SU-DHL-6 (cell line): ENCODE measurements at regions not wholly inside any gene's neighbourhood (a gene's known extent, or its start where the extent isn't known, plus 50 kb on each side); places are given as distances from the start of the nearest gene placed in this dataset.

Source experiments
- H2AFZ ChIP-seq: fragments of 200-600 bp; sonication (generic); 2 replicates; pipeline ENCODE4 v1.6.1; 2014; ENCODE audit warnings: low read depth, mild to moderate bottlenecking, moderate library complexity, mixed read lengths, antibody characterized with exemption, low read length; ENCODE audit not compliant: severe bottlenecking
- H3F3A ChIP-seq: fragments of 200-600 bp; shearing (Covaris generic); 2 replicates; pipeline ENCODE4 v1.6.0; 2016; ENCODE audit warnings: antibody characterized with exemption, mild to moderate bottlenecking; ENCODE audit not compliant: insufficient read depth
- H3K27ac ChIP-seq: fragments of 200-600 bp; sonication (generic); 2 replicates; pipeline ENCODE4 v1.5.1; 2016; ENCODE audit warnings: low read depth, mild to moderate bottlenecking, low read length, moderate library complexity, mixed read lengths
- H3K27me3 ChIP-seq: fragments of 200-600 bp; sonication (generic), shearing (Covaris generic); 2 replicates; pipeline ENCODE4 v1.6.0; 2014; ENCODE audit warnings: mild to moderate bottlenecking, low read length
- H3K36me3 ChIP-seq: fragments of 200-600 bp; sonication (generic); 2 replicates; pipeline ENCODE4 v1.6.1; 2014; ENCODE audit warnings: mild to moderate bottlenecking, low read length, mixed read lengths
- H3K4me2 ChIP-seq: fragments of 300-600, 200-600 bp; shearing (Covaris generic), sonication (generic); 2 replicates; pipeline ENCODE4 v1.6.0; 2014; ENCODE audit warnings: low read length, low read depth, mild to moderate bottlenecking; ENCODE audit not compliant: poor library complexity, severe bottlenecking
- H3K4me3 ChIP-seq: fragments of 200-600 bp; sonication (generic); 2 replicates; pipeline ENCODE4 v1.5.1; 2014; ENCODE audit warnings: antibody characterized with exemption, low read length, mild to moderate bottlenecking, mixed read lengths; ENCODE audit not compliant: insufficient read depth, poor library complexity, severe bottlenecking
- H3K79me2 ChIP-seq: fragments of 200-600 bp; sonication (generic); 2 replicates; pipeline ENCODE4 v1.6.1; 2014; ENCODE audit warnings: mild to moderate bottlenecking, low read length, moderate library complexity; ENCODE audit not compliant: insufficient read depth
- H3K9ac ChIP-seq: fragments of 200-600 bp; sonication (generic); 2 replicates; pipeline ENCODE4 v1.7.0; 2014; ENCODE audit warnings: mild to moderate bottlenecking, low read length
- H3K9me2 ChIP-seq: fragments of 200-600 bp; sonication (generic); replicated peaks from 2 replicates; pipeline ENCODE4 v1.6.1; 2014; ENCODE audit warnings: low read length; ENCODE audit not compliant: insufficient read depth
- H3K9me3 ChIP-seq: fragments of 200-600 bp; sonication (generic); 2 replicates; pipeline ENCODE4 v1.6.1; 2014; ENCODE audit warnings: low read length, mixed read lengths; ENCODE audit not compliant: insufficient read depth
- H4K20me1 ChIP-seq: fragments of 200-600 bp; sonication (generic); 2 replicates; pipeline ENCODE4 v1.6.1; 2014; ENCODE audit warnings: low read depth, mild to moderate bottlenecking, antibody characterized with exemption, low read length, moderate library complexity, mixed read lengths
- CTCF ChIP-seq: fragments of 200-600 bp; sonication (generic); IDR thresholded peaks from one replicate; pipeline ENCODE4 v1.5.1; 2017; ENCODE audit warnings: antibody characterized with exemption, mild to moderate bottlenecking, low read length, moderate library complexity; ENCODE audit not compliant: insufficient read depth, poor library complexity, severe bottlenecking
- EZH2phosphoT487 ChIP-seq: fragments of 200-600 bp; sonication (generic), shearing (Covaris generic); conservative IDR thresholded peaks from 2 replicates; pipeline ENCODE4 v1.6.1; 2018; ENCODE audit warnings: mild to moderate bottlenecking, antibody characterized with exemption, low read length, moderate library complexity, mixed read lengths

GRCh38 chr15:95937128-95937528 is 393.4 kb upstream of the NR2F2 start:
- TF ChIP-seq EZH2phosphoT487 (no peak), CTCF (no peak)
- Histone ChIP-seq H3K9ac (no peak overlapping the region), H3K79me2 (no peaks in the 10 kb centered on the region), H3K27ac (no peak overlapping the region), H3K4me2 (no peak overlapping the region), H3K36me3 (no peaks in the 10 kb centered on the region), H3K9me3 (no peaks in the 10 kb centered on the region), H3K4me3 (no peak overlapping the region), H3K9me2 (no peaks in the 10 kb centered on the region), H4K20me1 (no peaks in the 10 kb centered on the region), H3K27me3 (no peaks in the 10 kb centered on the region), H3F3A (no peaks in the 10 kb centered on the region), H2AFZ (no peak overlapping the region)

DNA sequence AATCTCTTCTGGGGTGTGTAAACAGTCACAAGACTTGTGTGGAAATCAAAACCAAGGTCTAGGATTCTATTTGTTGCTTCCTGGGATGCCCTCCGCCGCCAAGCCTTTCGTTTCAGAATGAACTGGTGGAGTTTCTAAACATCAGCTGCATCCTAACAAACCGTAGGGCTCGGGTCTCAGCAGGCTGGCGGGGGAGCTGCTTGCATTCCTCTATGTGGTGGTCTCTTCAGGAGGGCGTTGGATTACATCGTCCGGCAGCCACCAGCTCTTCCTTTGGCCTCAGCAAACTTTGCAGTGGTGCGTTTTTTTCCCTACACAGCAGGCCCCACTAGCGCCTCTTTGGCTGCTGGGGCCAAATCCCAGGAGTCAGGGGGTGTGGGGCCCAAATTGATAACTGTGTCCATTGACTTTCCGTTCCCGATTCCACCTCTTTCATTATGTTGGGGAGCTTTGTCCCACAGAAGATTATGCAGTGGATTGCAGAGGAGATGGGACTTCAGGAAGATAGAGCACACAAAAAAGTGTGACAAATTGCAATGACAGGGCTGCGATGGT is 390.0 kb upstream of the NR2F2 start:
- no peak overlapping the region for H3K4me2 ChIP-seq
- H3K9me2 ChIP-seq, result no peaks in the 10 kb centered on the region
- H3K4me3 ChIP-seq, result no peak overlapping the region
- H3K9me3 ChIP-seq, result no peaks in the 10 kb centered on the region
- no peaks in the 10 kb centered on the region for H3K79me2 ChIP-seq
- H2AFZ ChIP-seq, result no peak overlapping the region
- no peak overlapping the region for H3K9ac ChIP-seq
- TF ChIP-seq EZH2phosphoT487 (no peak), CTCF (no peak)
- no peaks in the 10 kb centered on the region for H3K27me3 ChIP-seq
- H4K20me1 ChIP-seq, result no peaks in the 10 kb centered on the region
- H3K36me3 ChIP-seq, result no peaks in the 10 kb centered on the region
- H3F3A ChIP-seq, result no peaks in the 10 kb centered on the region
- no peak overlapping the region for H3K27ac ChIP-seq

DNA sequence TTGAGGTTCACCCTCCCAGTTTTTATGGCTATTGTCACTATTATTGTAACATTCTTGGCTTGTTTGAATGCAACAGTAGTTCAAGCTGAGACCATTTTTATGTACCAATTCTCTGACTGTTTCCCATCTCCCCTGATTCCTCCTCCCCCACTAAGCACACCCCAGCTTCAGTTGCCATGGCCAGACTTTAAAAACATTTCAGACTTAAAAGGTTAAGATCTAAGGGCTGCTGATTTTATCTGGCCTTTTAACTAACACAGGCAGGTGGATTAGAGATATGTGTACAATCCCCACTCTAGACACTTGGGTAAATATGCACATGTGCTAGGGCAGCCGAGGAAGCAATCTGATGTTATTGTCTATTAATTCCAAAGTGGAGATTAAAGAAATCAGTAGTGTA is 386.3 kb upstream of the NR2F2 start:
- H3K4me2 ChIP-seq, result no peak overlapping the region
- no peaks in the 10 kb centered on the region for H3K27me3 ChIP-seq
- H3K79me2 ChIP-seq, result no peaks in the 10 kb centered on the region
- H3K36me3 ChIP-seq, result no peaks in the 10 kb centered on the region
- TF ChIP-seq EZH2phosphoT487 (no peak), CTCF (no peak)
- H3K9me2 ChIP-seq, result no peaks in the 10 kb centered on the region
- no peak overlapping the region for H3K27ac ChIP-seq
- H3K9ac ChIP-seq, result no peak overlapping the region
- H3K9me3 ChIP-seq, result no peaks in the 10 kb centered on the region
- no peak overlapping the region for H3K4me3 ChIP-seq
- no peak overlapping the region for H2AFZ ChIP-seq
- no peaks in the 10 kb centered on the region for H3F3A ChIP-seq
- no peaks in the 10 kb centered on the region for H4K20me1 ChIP-seq
